VCaP (cell line): ENCODE measurements at regions not wholly inside any gene's neighbourhood (a gene's known extent, or its start where the extent isn't known, plus 50 kb on each side); places are given as distances from the start of the nearest gene placed in this dataset.

ENCODE experiments used
- H3K27ac ChIP-seq: fragments of 450-650 bp; 2 replicates; pipeline ENCODE4 v1.5.1; 2017
- TF ChIP-seq, protein P1 (sequence below): fragments of 450-650 bp; conservative IDR thresholded peaks from 2 replicates; pipeline ENCODE4 v1.5.1; 2017; ENCODE audit warnings: mild to moderate bottlenecking, moderate library complexity

DNA sequence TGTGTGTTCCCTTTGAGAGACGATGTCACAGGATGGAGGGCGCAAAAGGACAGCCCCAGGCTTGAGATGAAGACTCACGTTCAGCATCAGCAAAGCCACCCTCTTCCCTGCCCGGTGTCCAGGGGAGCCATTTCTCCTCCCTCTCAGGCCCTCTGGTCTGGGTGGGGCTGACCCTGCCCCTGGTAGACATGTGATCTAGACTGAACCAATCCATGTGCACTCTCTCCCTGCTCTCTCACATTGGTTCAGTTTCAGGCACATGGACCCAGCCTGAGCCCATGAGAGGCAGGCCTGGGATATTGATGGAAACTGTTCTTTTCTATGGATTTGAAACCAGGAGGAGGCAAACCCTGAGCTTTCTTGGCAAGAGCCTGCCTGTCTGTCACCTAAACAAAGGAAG, 115.6 kb upstream of the IGSF21 start:
- no peak overlapping the region for H3K27ac ChIP-seq
- TF ChIP-seq, protein P1, sequence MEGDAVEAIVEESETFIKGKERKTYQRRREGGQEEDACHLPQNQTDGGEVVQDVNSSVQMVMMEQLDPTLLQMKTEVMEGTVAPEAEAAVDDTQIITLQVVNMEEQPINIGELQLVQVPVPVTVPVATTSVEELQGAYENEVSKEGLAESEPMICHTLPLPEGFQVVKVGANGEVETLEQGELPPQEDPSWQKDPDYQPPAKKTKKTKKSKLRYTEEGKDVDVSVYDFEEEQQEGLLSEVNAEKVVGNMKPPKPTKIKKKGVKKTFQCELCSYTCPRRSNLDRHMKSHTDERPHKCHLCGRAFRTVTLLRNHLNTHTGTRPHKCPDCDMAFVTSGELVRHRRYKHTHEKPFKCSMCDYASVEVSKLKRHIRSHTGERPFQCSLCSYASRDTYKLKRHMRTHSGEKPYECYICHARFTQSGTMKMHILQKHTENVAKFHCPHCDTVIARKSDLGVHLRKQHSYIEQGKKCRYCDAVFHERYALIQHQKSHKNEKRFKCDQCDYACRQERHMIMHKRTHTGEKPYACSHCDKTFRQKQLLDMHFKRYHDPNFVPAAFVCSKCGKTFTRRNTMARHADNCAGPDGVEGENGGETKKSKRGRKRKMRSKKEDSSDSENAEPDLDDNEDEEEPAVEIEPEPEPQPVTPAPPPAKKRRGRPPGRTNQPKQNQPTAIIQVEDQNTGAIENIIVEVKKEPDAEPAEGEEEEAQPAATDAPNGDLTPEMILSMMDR = no peak

DNA sequence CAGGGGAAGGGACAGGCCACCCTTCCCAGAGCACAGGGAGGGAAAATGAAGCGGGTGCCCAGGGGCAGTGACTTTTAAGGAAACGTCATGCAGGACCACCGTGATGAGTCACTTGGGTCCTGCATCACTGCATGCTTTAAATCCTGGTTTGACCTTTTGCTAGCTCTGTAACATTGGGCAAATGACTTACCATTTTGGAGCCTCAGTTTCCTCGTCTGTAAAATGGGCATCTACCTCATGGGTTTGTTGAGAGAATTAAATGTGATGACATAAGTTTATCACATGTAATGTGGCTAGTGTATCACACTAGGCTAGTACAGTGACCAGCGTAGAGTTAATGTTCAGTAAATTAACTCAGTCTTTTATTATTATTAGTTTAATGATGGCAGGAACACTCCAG, 114.8 kb upstream of the IGSF21 start:
- H3K27ac ChIP-seq = no peak overlapping the region
- TF ChIP-seq, protein P1 = no peak

DNA sequence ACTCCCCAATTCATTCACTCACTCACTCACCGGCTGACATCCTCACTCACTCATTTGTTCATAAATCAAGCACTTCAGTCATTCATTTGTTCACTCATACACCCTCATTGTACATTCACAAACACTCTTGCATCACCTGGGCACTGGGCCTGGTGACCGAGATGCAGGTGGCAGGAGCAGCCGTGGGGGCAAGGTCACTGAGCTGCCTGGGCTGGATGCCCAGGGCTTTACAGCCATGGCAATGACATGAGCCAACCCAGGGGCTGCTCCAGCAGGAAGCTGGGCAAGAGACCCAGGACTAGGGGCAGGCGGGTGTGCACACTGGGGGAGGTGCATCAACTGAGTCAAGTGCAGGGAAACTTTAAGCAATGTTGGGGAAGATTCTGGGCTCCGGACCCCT, 113.6 kb upstream of the IGSF21 start:
- TF ChIP-seq, protein P1 = no peak
- no peak overlapping the region for H3K27ac ChIP-seq

DNA sequence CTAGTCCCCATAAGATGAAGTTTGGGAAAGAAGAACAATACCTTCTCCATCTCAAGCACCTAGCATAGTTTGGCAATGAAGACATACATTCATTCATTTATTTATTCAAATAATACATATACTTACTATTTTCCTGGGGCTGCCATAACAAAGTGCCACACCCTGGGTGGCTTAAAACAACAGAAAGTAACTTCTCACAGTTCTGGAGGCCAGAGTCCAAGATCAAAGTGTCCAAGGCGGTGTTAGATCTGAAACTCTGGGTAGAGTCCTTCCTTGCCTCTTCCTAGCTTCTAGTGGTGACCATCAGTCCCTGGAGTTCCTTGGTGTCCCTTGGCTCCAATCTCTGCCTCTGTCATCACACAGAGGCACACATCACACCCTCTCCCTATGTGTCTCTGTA, 112.1 kb upstream of the IGSF21 start:
- TF ChIP-seq, protein P1 = no peak
- no peak overlapping the region for H3K27ac ChIP-seq

DNA sequence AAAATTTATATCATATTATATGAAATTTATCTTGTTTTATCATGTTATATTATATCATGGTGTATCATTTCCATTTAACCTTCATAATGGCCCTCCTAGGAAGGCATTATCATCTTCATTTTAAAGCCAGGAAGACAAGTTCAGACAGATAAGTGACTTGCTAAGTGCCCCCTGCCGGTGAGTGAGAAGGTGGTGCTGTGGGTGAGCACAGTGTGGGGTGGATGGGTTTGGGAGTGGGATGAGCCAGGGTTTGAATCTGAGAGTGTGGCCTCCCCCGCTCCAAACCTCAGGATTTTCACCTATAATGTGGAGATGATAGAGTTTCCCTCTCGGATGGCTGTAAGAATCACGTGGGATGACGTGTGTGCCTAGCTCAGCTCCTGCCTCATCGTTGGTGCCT, 108.7 kb upstream of the IGSF21 start:
- TF ChIP-seq, protein P1 = no peak

DNA sequence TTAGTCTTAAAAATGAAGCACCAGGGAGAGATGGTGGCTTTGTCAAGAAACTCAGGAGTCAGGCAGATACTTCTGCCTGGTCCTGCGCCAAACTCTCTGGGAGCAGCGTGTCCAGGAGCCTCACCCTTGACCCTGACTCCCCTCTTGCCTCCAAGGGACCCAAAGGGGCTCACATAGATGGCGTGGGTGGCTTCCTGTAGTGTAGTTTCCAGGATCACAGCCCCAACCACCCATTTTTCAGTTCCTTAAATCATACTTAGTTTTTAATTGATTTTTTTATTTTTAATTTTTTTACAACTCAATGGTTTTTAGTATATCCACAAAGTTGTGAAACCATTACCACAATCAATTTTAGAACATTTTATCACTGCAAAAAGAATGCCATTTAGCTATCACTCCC, 107.7 kb upstream of the IGSF21 start:
- no peak overlapping the region for H3K27ac ChIP-seq
- TF ChIP-seq, protein P1 = no peak

More for the DNA sequence above, 108.7 kb upstream of the IGSF21 start:
- H3K27ac ChIP-seq = no peak overlapping the region

DNA sequence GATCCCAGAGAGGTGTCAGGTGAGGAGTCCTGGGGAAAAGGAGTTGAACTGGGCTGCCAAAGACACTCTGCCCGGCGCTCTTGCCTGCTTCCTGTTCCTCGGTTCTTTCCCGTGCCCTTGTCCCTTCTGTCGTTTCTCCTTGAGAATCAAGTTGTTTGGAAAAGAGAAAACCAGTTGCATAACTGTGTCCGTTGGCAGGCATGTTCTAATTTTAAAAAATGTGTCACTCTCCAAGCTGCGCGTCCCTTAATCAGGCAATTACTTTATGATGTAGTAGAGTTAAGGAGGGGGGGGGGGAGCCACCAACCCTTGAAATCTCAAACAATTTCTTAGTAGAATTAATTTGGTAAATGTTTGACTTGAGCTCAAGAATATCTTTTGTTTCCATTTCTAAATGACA, 105.9 kb upstream of the IGSF21 start:
- H3K27ac ChIP-seq = no peak overlapping the region
- TF ChIP-seq, protein P1 = no peak

DNA sequence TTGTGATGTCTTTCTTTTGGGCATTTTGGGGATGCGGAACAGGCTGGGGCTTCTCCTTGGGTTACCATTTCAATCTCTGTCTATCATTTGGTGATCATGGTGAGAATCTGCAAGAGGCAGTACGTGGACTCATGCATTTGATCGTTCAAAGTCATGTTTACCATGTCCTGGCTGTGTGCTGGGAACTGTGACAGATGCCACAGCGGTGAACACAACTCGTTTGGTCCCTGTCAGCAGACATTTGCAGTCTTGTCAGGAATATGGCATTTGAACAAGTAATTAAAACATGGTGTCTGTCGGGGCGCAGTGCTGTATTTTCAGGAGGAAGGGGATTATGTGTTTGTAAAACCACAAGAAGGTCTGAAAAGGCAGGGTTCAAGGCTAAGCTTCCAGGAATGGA, 103.3 kb upstream of the IGSF21 start:
- no peak overlapping the region for H3K27ac ChIP-seq
- TF ChIP-seq, protein P1 = no peak
